ENCODE measurements at regions not wholly inside any gene's neighbourhood (a gene's known extent, or its start where the extent isn't known, plus 50 kb on each side); places are given as distances from the start of the nearest gene placed in this dataset.

DNA sequence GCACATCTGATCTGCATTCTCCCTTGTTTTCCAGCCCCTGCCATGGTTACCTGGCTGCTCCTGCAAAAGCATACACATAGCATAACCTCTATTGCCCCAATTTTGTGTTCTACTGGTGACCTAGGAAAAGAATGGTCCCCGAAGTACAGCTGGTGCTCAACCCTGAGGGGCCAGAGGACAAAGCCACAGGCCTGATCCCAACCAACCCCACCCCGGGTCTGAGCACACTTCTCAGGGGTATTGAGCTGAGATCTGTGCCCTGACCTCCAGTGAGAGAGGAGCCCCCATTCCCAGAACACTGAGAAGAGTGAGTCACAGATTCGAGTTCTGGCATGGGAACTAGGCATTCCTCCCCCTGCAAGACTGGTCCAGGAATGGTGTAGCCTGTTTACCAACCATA lies 465.5 kb upstream of the ACTRT1 start (continued):
- TF ChIP-seq, protein P1, sequence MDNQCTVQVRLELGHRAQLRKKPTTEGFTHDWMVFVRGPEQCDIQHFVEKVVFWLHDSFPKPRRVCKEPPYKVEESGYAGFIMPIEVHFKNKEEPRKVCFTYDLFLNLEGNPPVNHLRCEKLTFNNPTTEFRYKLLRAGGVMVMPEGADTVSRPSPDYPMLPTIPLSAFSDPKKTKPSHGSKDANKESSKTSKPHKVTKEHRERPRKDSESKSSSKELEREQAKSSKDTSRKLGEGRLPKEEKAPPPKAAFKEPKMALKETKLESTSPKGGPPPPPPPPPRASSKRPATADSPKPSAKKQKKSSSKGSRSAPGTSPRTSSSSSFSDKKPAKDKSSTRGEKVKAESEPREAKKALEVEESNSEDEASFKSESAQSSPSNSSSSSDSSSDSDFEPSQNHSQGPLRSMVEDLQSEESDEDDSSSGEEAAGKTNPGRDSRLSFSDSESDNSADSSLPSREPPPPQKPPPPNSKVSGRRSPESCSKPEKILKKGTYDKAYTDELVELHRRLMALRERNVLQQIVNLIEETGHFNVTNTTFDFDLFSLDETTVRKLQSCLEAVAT (IDR thresholded peaks at IDR 0.05): no peak

DNA sequence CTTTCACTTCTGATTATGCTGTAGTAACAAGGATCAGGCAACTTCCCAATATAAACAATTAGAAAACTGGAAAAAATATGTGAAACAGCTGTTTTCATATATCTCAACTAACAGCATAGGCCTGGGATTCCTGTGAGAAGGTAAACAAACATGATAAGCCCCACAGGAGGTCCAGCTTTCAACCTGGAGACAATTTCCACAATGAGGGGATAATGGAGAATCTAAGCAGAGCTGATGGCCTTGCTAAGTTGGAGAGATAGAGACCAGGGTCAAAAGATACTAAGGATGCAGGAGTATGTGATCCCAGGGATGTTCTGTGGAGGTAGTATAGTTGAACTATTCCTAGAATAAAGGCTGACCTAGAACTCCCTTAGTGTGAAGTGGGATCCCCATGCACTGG lies 452.3 kb upstream of the ACTRT1 start:
- intact Hi-C loops (cut with micrococcal nuclease; ENCODE audit: unreplicated experiment): no loop called here
- Histone ChIP-seq H3K27ac (ENCODE audit: control insufficient read depth, insufficient read depth) (no peak overlapping the region), H3K4me2 (ENCODE audit: control insufficient read depth, insufficient read depth) (no peak overlapping the region), H3K27me3 (replicated peaks in 1 of 2; ENCODE audit: control insufficient read depth in 2 of 2, insufficient read depth in 2 of 2, low read length in 1 of 2) (no peaks in the 10 kb centered on the region), H3K9ac (ENCODE audit: control insufficient read depth, insufficient read depth, low read length) (no peak overlapping the region), H3K79me2 (ENCODE audit: control insufficient read depth, insufficient read depth, low read length) (no peaks in the 10 kb centered on the region), H3K36me3 (ENCODE audit: control insufficient read depth in 2 of 2, insufficient read depth in 2 of 2, low read length in 1 of 2) (no peaks in the 10 kb centered on the region), H3K4me1 (ENCODE audit: control insufficient read depth, insufficient read depth, low read length) (no peaks in the 10 kb centered on the region), H3K9me3 (replicated peaks; ENCODE audit: control insufficient read depth, insufficient read depth, low read length) (no peaks in the 10 kb centered on the region), H2AFZ (ENCODE audit: control insufficient read depth, low read depth, low read length) (no peak overlapping the region), H4K20me1 (ENCODE audit: control insufficient read depth, insufficient read depth) (no peaks in the 10 kb centered on the region), H3K4me3 (no peak overlapping the region)
- ChIA-PET CTCF (no interaction called here), POLR2A (no interaction called here), SMC1A (ENCODE audit: uncharacterized antibody, unreplicated experiment) (no interaction called here), RAD21 (ENCODE audit: unreplicated experiment) (no interaction called here)
- no TSS peak for BruUV-seq (replicated peaks)
- FAIRE-seq (no peak), ATAC-seq (no peak), DNase-seq (ENCODE audit: low read depth, low spot score) (no peak)
- TF ChIP-seq NR2C1 (IDR thresholded peaks at IDR 0.05) (no peak), POLR2A (IDR thresholded peaks at IDR 0.05; ENCODE audit: low read depth, low read length) (no peak), KLF5 (IDR thresholded peaks at IDR 0.05; ENCODE audit: partially characterized antibody) (no peak)
- in situ Hi-C loops (cut with MboI): no loop called here

DNA sequence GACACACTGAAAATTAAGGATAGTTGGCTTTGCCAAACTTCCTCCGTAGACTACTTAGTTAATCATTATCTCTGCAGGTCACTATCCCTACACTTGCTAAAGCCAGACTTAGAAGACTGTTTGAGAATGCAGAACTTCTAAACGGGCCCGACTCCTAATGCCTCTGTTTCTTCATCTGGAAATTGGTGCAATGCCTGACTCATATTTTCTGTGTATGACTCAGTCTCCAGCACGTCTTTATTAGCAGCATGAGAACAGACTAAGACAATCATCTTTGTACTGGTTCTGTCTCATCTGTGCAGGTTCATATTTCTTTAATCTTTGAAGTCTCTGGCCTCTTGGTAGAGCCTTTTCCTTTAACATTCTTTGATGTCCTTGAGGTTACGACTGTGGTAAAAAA lies 411.9 kb upstream of the ACTRT1 start:
- ChIA-PET POLR2A (no interaction called here), RAD21 (ENCODE audit: unreplicated experiment) (no interaction called here), SMC1A (ENCODE audit: uncharacterized antibody, unreplicated experiment) (no interaction called here), CTCF (no interaction called here)
- intact Hi-C loops (cut with micrococcal nuclease; ENCODE audit: unreplicated experiment) (no loop called here), in situ Hi-C loops (cut with MboI) (no loop called here)
- no peaks in the 10 kb centered on the region for H3K79me2 ChIP-seq (ENCODE audit: control insufficient read depth, insufficient read depth, low read length)
- no peaks in the 10 kb centered on the region for H3K9me3 ChIP-seq (replicated peaks; ENCODE audit: control insufficient read depth, insufficient read depth, low read length)
- ATAC-seq: no peak
- no peak overlapping the region for H2AFZ ChIP-seq (ENCODE audit: control insufficient read depth, low read depth, low read length)
- no peak overlapping the region for H3K4me3 ChIP-seq
- no peak overlapping the region for H3K27ac ChIP-seq (ENCODE audit: control insufficient read depth, insufficient read depth)
- H3K4me2 ChIP-seq (ENCODE audit: control insufficient read depth, insufficient read depth): no peak overlapping the region
- no peaks in the 10 kb centered on the region for H3K27me3 ChIP-seq (replicated peaks in 1 of 2; ENCODE audit: control insufficient read depth in 2 of 2, insufficient read depth in 2 of 2, low read length in 1 of 2)
- H3K4me1 ChIP-seq (ENCODE audit: control insufficient read depth, insufficient read depth, low read length): no peaks in the 10 kb centered on the region
- no peak for FAIRE-seq
- DNase-seq (ENCODE audit: low read depth, low spot score): no peak
- H3K36me3 ChIP-seq (ENCODE audit: control insufficient read depth in 2 of 2, insufficient read depth in 2 of 2, low read length in 1 of 2): no peaks in the 10 kb centered on the region
- no peak overlapping the region for H3K9ac ChIP-seq (ENCODE audit: control insufficient read depth, insufficient read depth, low read length)
- H4K20me1 ChIP-seq (ENCODE audit: control insufficient read depth, insufficient read depth): no peaks in the 10 kb centered on the region
- 21% methylated on average over 5 of the region's 5 CpGs for WGBS (ENCODE audit: insufficient coverage, insufficient replicate concordance, low lambda C conversion rate, missing lambda C conversion rate)
- no TSS peak for BruUV-seq (replicated peaks)
- TF ChIP-seq EED (IDR thresholded peaks at IDR 0.05; ENCODE audit: low read depth) (no peak), MTA2 (IDR thresholded peaks at IDR 0.05; ENCODE audit: low read depth) (no peak), NFYA (IDR thresholded peaks at IDR 0.05; ENCODE audit: borderline replicate concordance, low read depth, low read length) (no peak), HDAC2 (IDR thresholded peaks at IDR 0.05) (no peak), ATF7 (IDR thresholded peaks at IDR 0.05; ENCODE audit: low read depth) (no peak), EP300 (IDR thresholded peaks at IDR 0.05; ENCODE audit: borderline replicate concordance in 1 of 2, control insufficient read depth in 1 of 2, low read depth in 2 of 2, low read length in 2 of 2) (no peak), SIX5 (IDR thresholded peaks at IDR 0.05; ENCODE audit: low read depth, low read length, severe bottlenecking) (no peak), NR2F1 (conservative IDR thresholded peaks at IDR 0.05) (no peak)
- TF ChIP-seq, protein P2, sequence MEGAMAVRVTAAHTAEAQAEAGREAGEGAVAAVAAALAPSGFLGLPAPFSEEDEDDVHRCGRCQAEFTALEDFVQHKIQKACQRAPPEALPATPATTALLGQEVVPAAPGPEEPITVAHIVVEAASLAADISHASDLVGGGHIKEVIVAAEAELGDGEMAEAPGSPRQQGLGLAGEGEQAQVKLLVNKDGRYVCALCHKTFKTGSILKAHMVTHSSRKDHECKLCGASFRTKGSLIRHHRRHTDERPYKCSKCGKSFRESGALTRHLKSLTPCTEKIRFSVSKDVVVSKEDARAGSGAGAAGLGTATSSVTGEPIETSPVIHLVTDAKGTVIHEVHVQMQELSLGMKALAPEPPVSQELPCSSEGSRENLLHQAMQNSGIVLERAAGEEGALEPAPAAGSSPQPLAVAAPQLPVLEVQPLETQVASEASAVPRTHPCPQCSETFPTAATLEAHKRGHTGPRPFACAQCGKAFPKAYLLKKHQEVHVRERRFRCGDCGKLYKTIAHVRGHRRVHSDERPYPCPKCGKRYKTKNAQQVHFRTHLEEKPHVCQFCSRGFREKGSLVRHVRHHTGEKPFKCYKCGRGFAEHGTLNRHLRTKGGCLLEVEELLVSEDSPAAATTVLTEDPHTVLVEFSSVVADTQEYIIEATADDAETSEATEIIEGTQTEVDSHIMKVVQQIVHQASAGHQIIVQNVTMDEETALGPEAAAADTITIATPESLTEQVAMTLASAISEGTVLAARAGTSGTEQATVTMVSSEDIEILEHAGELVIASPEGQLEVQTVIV (IDR thresholded peaks at IDR 0.05; ENCODE audit: borderline replicate concordance, partially characterized antibody): no peak
- TF ChIP-seq, protein P3, sequence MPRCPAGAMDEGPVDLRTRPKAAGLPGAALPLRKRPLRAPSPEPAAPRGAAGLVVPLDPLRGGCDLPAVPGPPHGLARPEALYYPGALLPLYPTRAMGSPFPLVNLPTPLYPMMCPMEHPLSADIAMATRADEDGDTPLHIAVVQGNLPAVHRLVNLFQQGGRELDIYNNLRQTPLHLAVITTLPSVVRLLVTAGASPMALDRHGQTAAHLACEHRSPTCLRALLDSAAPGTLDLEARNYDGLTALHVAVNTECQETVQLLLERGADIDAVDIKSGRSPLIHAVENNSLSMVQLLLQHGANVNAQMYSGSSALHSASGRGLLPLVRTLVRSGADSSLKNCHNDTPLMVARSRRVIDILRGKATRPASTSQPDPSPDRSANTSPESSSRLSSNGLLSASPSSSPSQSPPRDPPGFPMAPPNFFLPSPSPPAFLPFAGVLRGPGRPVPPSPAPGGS (IDR thresholded peaks at IDR 0.05; ENCODE audit: borderline replicate concordance, insufficient read depth, low read depth, low read length, poor library complexity, severe bottlenecking): no peak
